IPS-18a (cell line): ENCODE measurements at regions not wholly inside any gene's neighbourhood (a gene's known extent, or its start where the extent isn't known, plus 50 kb on each side); places are given as distances from the start of the nearest gene placed in this dataset.
"Not testable (repeated sequence)": the region's sequence is repeated elsewhere in the genome, so short reads cannot be mapped to it uniquely, and the experiment has no call there.

ENCODE experiments used
- H3K27ac ChIP-seq: one replicate; pipeline ENCODE4 v1.5.1; 2013; ENCODE audit warnings: low read length
- H3K27me3 ChIP-seq: one replicate; pipeline ENCODE4 v1.6.1; 2013; ENCODE audit warnings: mild to moderate bottlenecking, low read length; ENCODE audit not compliant: control insufficient read depth, insufficient read depth
- H3K36me3 ChIP-seq: one replicate; pipeline ENCODE4 v1.6.1; 2013; ENCODE audit warnings: low read depth, low read length; ENCODE audit not compliant: control insufficient read depth
- H3K4me1 ChIP-seq: one replicate; pipeline ENCODE4 v1.6.1; 2013; ENCODE audit warnings: low read depth, low read length; ENCODE audit not compliant: control insufficient read depth
- H3K4me3 ChIP-seq: one replicate; pipeline ENCODE4 v1.5.1; 2013; ENCODE audit warnings: low read length
- H3K9ac ChIP-seq: one replicate; pipeline ENCODE4 v1.6.1; 2013; ENCODE audit warnings: mild to moderate bottlenecking, low read length, moderate library complexity
- H3K9me3 ChIP-seq: one replicate; pipeline ENCODE4 v1.6.1; 2013; ENCODE audit warnings: low read depth, low read length; ENCODE audit not compliant: control insufficient read depth

DNA sequence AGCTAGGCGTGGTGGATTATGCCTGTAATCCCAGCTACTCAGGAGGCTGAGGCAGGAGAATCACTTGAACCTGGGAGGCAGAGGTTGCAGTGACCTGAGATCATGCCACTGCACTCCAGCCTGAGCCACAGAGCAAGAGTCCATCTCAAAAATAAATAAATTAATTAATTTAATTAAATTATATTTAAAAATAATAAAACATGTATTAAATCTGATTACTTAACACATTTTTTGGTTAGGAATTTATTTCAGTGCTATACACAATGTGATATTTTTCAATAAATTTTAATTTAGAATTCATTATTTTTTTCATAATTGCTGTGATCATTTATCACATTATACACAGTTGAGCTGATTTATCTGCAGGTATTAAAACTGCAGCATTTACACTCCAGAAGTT is 1101.5 kb upstream of the MIR17HG start:
- H3K4me1 ChIP-seq = no peaks in the 10 kb centered on the region
- no peak overlapping the region for H3K27ac ChIP-seq
- no peak overlapping the region for H3K9ac ChIP-seq
- H3K4me3 ChIP-seq = no peak overlapping the region
- no peaks in the 10 kb centered on the region for H3K9me3 ChIP-seq
- no peaks in the 10 kb centered on the region for H3K36me3 ChIP-seq
- H3K27me3 ChIP-seq = no peaks in the 10 kb centered on the region

DNA sequence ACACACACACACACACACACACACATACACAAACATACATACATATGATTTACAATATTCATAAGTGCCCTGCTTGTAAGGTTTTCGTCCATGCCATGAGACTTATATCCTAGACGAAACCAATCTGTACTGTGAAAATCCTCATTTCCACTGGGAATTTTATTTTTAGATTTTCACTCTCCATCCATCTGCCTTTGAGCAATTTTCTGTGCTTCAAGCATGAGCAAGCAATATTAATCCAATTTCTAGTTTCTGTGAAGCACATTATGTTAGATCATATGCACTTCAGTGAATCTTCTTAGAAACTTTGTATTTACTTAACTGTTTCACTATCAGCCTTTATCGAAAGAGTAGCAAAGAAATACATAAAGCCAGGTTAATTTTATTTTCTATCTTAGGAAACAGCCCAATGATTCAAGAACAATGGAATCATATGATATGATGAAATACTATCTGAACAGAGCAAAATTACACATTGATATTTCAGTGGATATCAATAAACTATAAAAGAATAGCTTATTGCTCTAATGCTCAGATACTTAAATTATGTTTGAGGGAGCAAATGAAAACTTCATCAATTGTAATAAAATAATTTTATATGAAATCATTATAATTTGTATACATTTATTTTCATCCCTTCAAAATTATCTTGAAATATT is 1100.7 kb upstream of the MIR17HG start:
- no peaks in the 10 kb centered on the region for H3K36me3 ChIP-seq
- no peaks in the 10 kb centered on the region for H3K4me1 ChIP-seq
- H3K4me3 ChIP-seq = no peak overlapping the region
- no peak overlapping the region for H3K9ac ChIP-seq
- no peak overlapping the region for H3K27ac ChIP-seq
- no peaks in the 10 kb centered on the region for H3K27me3 ChIP-seq
- H3K9me3 ChIP-seq = no peaks in the 10 kb centered on the region

DNA sequence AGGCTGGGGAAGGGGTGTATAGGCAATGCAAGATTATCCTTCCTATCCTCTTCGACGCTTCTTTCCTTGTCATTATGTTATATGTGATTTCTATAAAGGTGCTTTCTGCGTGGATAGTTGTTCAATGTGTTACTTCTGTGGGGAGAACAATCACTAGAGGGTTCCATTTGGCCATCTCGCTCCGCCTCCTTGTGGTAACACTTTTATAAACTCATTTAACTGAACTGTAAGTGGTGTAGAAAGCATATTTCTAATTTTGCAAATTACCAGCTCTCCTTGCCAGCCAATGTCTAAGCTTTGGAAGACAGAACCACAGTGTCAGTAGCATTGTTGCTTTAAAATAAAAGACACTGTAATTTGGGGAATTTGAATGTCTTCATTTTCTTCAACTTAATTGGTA is 1093.7 kb upstream of the MIR17HG start:
- Histone ChIP-seq H3K36me3 (no peaks in the 10 kb centered on the region), H3K27ac (no peak overlapping the region), H3K4me3 (no peak overlapping the region), H3K9me3 (no peaks in the 10 kb centered on the region), H3K9ac (no peak overlapping the region), H3K4me1 (peaks cover 2% of the 10 kb centered on the region), H3K27me3 (no peaks in the 10 kb centered on the region)

DNA sequence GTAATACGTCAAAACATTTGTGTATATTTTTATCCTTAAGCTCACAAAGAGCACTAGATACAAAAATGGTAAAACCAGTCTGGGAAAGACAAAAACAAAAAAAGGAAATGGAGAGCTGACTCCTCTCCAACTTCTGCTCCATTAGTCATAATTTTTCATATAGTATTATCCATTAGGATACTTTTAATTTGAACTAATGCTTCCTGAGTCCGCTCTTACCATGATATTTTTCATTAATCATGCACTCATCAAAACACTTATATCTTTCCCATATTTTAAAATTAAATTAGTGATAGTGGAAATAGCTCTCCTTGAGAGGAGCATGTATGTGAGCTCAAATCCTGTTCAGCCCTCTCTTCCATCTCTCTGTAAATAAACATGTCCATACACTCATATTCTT is 1093.0 kb upstream of the MIR17HG start:
- Histone ChIP-seq H3K9ac (no peak overlapping the region), H3K27ac (no peak overlapping the region), H3K9me3 (no peaks in the 10 kb centered on the region), H3K4me1 (peaks cover 2% of the 10 kb centered on the region), H3K4me3 (no peak overlapping the region), H3K36me3 (no peaks in the 10 kb centered on the region), H3K27me3 (no peaks in the 10 kb centered on the region)

DNA sequence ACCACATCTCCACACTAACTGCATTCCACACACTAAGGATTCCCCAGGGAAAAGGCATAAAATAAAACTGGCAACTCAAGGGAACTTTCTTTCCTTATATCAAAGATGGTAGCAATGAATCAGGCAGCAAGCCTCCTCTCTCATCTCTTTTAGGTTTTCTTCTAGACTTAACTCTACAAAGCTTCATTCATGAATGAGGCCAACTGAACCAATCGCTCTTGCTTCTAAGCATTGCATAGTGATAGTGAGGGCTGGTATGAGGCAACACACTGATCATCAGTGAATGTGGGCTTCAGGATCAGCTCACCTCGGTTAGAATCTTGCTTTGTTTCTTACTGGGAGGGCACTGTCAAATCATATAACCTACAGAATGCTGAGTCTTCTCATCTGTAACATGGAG is 1090.7 kb upstream of the MIR17HG start:
- Histone ChIP-seq H3K27ac (no peak overlapping the region), H3K9me3 (no peaks in the 10 kb centered on the region), H3K36me3 (no peaks in the 10 kb centered on the region), H3K4me1 (peaks cover 2% of the 10 kb centered on the region), H3K4me3 (no peak overlapping the region), H3K9ac (no peak overlapping the region), H3K27me3 (no peaks in the 10 kb centered on the region)

DNA sequence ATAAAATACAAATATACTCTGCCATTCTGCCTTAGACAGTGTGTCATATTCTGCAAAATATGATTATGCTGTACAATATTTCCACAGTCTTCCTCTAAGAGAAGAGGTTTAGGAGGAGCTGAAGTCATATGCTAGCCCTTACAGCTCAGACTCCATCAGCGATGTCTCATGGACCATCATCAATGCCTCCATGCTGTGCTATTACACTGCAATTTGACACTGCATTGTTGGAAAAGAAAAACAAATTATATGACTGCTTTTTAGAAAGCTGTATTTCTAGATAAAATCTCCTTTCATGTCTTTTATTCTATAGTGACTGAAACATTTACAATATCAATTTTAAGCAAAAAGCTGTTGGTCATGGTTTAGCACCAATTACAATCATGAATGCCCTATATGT is 1089.4 kb upstream of the MIR17HG start:
- no peaks in the 10 kb centered on the region for H3K27me3 ChIP-seq

DNA sequence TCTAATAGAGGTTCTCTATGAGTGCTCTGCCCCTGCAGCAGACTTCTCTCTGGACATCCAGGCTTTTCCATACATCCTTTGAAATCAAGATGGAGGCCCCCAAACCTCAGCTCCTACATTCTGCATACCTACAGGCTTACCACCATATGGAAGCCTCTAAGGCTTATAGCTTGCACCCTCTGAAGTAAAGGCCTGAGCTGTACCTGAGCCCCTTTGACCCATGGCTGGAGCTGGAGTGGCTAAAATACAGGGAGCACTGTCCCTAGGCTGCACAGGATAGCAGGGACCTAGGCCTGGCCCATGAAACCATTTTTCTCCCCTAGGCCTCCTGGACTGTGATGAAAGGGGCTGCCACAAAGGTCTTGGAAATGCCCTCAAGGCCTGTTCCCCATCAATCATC is 1086.1 kb upstream of the MIR17HG start:
- Histone ChIP-seq H3K9ac (no peak overlapping the region), H3K9me3 (no peaks in the 10 kb centered on the region), H3K27ac (no peak overlapping the region), H3K36me3 (no peaks in the 10 kb centered on the region), H3K27me3 (no peaks in the 10 kb centered on the region), H3K4me1 (no peaks in the 10 kb centered on the region), H3K4me3 (no peak overlapping the region)

More for the DNA sequence above, 1089.4 kb upstream of the MIR17HG start:
- Histone ChIP-seq H3K9me3 (no peaks in the 10 kb centered on the region), H3K4me3 (no peak overlapping the region), H3K9ac (no peak overlapping the region), H3K27ac (no peak overlapping the region), H3K4me1 (peaks cover 2% of the 10 kb centered on the region), H3K36me3 (no peaks in the 10 kb centered on the region)

DNA sequence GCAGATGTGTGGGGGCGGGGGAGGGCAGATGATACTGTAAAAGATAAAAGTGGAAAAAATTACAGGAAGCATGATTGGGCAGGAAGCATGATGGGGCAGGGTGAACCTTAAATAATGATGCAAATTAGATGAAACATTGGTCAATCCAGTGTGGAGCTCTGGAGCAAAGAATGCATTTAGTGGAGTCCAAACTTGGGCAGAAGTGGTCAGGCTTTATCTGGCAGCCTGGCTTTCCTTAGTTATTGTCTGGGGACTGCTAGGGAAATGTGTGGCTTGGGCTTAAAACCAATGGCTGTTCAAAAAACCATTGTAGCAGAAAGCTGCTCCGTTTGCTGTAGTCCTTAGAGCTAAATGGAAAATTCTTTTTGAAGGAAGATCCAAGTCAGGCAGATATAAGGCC is 1077.3 kb upstream of the MIR17HG start:
- Histone ChIP-seq H3K4me3 (no peak overlapping the region), H3K9me3 (no peaks in the 10 kb centered on the region), H3K9ac (no peak overlapping the region), H3K27me3 (no peaks in the 10 kb centered on the region), H3K4me1 (no peaks in the 10 kb centered on the region), H3K36me3 (no peaks in the 10 kb centered on the region), H3K27ac (no peak overlapping the region)

DNA sequence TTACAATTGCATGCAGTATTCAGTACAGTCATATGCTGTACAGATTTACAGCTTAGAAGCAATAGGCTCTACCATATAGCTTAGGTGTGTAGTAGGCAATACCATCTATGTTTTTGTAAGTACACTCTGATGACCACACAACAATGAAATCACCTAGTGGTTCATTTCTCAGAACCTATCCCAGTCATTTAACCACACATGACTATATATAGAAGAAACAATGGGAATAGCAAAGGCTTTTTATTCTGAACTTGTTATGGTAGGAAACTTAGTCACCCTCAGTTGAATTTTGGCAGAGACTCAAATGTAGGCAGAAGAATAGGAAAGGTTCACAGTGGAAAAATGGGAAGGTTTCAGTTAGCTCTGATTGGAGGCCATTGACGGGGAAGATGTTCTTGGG is 1075.1 kb upstream of the MIR17HG start:
- H3K9ac ChIP-seq = no peak overlapping the region
- no peak overlapping the region for H3K4me3 ChIP-seq
- no peaks in the 10 kb centered on the region for H3K9me3 ChIP-seq
- no peaks in the 10 kb centered on the region for H3K4me1 ChIP-seq
- no peak overlapping the region for H3K27ac ChIP-seq
- no peaks in the 10 kb centered on the region for H3K27me3 ChIP-seq
- no peaks in the 10 kb centered on the region for H3K36me3 ChIP-seq

DNA sequence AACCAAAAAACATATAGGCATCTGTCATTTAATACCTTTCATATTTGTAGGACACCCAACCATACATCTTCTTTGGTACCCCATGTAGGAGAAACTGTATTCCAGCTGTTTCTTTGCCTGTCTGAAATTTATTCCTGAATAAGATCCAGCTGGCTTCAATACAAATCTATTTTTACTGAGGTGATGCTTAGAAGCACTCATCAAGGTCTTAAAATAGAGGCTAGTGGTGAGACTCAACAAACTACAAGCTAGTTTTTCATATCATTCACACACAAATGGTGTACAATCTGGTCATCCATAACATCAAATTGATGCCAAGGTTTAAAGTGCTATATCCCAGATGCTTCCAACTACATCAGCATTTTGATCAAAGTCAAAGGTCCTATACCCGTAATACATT is 1071.3 kb upstream of the MIR17HG start:
- no peaks in the 10 kb centered on the region for H3K9me3 ChIP-seq
- H3K27me3 ChIP-seq = no peaks in the 10 kb centered on the region
- H3K4me3 ChIP-seq = no peak overlapping the region
- H3K36me3 ChIP-seq = no peaks in the 10 kb centered on the region
- H3K27ac ChIP-seq = no peak overlapping the region
- no peaks in the 10 kb centered on the region for H3K4me1 ChIP-seq
- H3K9ac ChIP-seq = no peak overlapping the region

DNA sequence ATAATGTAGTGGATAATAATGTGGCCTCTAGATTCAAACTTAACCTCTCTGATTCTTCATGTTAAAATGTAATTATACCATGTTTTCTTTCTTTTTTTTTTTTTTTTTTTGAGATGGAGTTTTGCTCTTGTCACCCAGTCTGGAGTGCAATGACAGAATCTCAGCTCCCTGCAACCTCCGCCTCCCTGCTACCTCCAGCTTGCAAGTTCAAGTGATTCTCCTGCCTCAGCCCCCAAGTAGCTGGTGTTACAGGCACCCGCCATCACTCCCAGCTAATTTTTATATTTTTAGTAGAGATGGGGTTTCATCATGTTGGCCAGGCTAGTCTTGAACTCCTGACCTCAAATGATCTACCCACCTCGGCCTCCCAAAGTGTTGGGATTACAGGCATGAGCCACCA is 1069.3 kb upstream of the MIR17HG start:
- not testable (repeated sequence) for H3K27me3 ChIP-seq, H3K4me1 ChIP-seq, H3K4me3 ChIP-seq, H3K9me3 ChIP-seq, H3K27ac ChIP-seq, H3K36me3 ChIP-seq, H3K9ac ChIP-seq

DNA sequence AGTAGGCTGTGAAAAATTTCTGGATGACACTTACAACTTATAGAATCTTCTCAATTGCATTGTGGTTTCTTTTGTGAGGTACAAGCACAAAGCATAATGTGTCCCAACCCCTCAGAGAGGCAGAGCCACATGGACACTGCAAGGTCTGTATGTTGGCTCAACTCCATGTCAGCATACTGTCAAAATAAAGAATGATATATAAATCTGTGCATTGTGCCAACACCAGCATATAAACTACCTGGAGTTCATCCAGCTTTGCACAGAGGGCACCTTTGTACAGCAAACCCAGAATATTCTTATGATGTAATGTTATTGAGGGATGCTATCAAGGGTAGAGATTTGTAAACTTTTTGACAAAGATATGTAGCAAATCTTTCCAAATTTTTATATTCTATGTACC is 1065.8 kb upstream of the MIR17HG start:
- Histone ChIP-seq H3K9ac (no peak overlapping the region), H3K27me3 (no peaks in the 10 kb centered on the region), H3K27ac (no peak overlapping the region), H3K36me3 (no peaks in the 10 kb centered on the region), H3K9me3 (no peaks in the 10 kb centered on the region), H3K4me3 (no peak overlapping the region), H3K4me1 (no peaks in the 10 kb centered on the region)
